NCI-H1694 treated with DMSO at 0.1 percent for 48 hours (cell line): ENCODE measurements at regions not wholly inside any gene's neighbourhood (a gene's known extent, or its start where the extent isn't known, plus 50 kb on each side); places are given as distances from the start of the nearest gene placed in this dataset.

Experiments
- DNase-seq: peaks from one replicate; lab custom pipeline; 2025; lab: John Stamatoyannopoulos, UW

- no peak for DNase-seq
Observed at GRCh38 chr12:94750864-94751263, 100.5 kb upstream of the TMCC3 start.

DNA sequence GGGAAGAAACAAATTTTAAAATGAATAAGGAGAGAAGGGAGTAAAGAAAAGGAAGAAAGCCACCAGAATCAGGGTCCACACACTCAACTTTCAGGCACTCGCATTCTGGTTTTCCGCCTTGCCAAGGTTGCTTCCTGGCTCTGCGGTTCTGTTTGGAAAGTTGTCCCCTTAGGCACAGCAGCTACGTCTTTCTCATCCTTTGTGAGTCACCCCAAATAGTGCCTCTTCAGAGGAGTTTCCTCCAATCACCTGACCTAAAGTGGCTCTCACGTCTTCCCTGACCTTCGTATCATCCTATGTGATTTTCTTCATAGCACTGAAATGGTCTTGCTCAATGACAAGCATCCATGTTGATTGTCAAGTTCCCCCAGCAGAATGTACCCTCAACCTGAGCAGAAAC is 99.5 kb upstream of the TMCC3 start:
- no peak for DNase-seq

DNA sequence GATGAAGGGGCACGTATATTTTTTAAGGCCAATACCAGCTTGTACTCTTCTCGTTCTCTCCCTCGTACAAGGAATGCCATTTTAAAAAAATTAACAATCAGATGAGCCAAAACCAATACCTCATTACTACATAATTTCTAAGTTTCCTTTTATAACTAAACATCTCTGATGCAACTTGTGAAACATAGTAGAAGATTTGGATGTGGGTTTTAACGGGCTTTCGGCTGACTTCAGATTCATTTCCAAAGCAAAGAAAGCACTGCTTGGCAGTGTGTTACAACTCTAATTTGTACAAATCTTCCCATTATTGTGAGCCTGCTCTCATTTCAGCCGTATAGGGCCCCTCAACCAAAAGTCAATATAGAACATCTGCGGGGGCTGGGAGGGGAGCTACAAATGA is 99.1 kb upstream of the TMCC3 start:
- no peak for DNase-seq

GRCh38 chr12:94748726-94749421 is 98.5 kb upstream of the TMCC3 start:
- no peak for DNase-seq

GRCh38 chr12:94745562-94745961 is 95.2 kb upstream of the TMCC3 start:
- DNase-seq = no peak

DNA sequence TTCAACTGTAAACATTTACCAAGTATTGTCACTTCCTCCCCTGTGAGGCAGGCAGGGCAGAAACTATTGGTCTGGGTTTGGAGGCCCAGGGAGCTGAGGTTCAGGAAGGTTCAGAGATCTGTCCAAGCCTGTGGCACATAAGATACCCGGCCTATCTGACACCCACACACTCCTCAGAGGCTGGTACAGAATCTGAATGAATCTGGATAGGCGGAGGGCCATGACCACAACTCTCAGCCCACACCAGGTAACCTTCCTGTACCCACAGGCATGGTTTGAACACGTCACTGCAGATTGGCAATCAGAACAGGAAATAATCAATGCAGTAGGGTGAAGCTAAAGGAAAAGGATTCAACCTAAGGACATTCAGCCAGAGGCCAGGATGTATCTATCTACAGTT is 92.8 kb upstream of the TMCC3 start:
- DNase-seq = no peak

- DNase-seq = no peak
Observed at GRCh38 chr12:94740601-94741362, 90.4 kb upstream of the TMCC3 start.

DNA sequence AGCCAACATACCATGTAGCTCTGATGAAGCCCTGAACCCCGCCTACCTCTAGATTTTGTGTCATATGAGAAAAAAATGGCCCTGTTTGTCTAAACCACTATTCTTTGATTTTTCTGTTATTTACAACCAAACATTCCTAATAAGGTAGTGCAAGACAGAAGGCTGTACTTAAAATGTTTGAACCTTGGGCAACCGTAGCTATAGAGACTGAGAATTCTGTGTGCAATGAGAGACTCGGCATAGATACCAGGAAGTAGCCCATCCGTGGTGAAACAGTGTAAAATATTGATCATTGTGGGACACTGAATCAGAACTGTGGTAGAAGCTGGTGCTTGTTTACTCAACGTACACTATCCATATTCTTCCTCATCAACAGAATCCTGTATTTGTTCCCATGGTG is 86.5 kb upstream of the TMCC3 start:
- DNase-seq = no peak

DNA sequence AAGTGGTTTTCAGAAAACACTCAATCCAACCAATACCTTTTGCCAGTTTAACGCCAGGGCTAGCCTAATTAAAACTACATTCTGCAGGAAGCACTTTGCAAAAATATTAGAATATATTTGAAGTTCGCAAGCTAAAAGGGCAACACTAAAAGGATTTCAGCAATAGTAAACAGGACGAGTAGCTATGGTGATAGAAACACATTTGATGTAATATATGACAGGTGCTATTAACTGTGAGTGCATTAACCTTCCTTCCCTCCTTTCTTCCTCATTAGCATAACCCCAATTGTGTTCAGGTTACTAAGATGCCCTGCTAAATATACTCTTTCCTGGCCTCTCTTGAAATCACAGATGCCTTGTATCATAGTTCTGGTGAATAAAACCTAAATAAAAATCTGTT is 85.6 kb upstream of the TMCC3 start:
- DNase-seq = no peak

- DNase-seq = no peak
Observed at GRCh38 chr12:94733727-94734126, 83.4 kb upstream of the TMCC3 start.

DNA sequence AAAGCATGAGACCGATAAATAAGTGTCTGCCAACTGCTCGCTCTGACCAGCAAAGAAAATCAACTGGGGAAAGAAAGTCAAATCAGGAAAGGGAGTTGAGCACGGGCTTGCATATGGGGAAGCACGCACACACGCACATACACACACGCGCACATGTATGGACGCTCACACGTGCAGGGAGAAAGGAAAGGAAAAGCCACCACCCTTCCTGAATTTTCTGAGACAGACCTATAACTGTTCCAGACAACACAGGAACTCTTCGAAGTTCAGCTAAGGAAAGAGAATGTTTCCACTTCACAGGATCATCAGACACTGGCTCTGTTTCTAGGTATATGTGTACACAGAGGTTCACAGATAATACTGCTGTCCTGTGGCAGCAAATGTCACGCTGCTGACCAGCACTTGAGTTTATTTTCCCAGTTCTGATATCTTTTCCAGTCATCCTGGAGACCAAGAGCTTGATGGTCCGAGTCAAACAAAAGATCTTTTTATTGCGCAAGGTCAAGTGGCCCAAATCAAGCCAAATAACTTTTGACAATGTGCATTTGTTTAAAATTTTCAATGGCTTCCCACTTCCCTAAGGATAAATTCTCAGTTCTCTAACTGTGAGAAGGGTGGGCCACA is 82.1 kb upstream of the TMCC3 start:
- no peak for DNase-seq

GRCh38 chr12:94731733-94732360 is 81.5 kb upstream of the TMCC3 start:
- no peak for DNase-seq

DNA sequence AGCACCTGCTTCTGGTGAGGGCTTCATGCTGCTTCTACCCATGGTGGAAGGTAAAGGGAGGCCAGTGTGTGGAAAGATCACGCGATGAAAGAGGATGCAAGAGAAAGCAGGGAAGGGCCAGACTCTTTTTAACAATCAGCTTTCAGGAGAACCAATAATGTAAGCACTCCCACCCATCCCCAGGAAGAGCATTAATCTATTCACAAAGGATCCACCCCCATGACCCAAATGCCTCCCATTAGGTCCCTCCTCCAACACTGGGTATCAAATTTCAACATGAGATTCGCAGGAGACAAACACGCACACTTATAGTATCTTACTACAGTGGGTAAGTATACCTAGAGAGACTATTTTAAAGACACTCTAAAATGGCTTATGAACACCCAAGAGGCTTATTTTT is 80.5 kb upstream of the TMCC3 start:
- DNase-seq = no peak

GRCh38 chr12:94726236-94726835 is 76.0 kb upstream of the TMCC3 start:
- DNase-seq = no peak

DNA sequence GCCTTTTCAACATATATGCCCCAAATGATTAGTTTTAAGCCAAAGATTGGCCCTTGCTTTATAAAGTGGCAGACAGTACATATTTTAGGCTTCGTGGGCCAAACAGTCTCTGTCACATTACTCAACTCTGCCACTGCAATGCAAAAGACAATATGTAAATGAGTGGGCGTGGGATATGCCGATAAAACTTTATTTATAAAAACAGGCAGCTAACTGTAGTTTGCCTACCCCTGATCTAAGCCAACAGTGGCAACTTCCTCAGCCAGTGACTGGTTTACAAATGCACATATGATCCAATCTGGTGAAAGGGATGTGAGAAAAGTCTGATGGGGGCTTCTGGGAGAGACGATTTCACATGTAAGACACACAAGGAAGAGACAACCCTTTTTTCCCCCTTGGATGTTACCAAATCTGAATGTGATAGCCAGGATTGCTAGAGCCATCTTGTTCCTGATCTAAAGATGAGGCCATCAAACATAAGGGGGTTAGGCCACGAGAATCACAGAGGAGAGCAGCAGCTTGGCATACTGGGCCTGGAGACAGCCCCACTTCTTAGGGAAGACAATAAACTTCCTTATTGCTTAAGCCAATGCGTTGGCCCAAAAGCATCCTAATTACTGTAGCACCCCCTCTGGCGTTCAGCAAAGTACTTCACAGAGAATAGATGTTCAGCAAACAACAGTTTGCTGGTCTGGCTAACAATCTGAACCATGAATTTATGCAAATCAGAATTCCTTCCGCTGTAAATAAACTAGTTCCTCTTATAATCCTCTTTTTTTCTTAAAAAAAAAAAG is 75.2 kb upstream of the TMCC3 start:
- DNase-seq = no peak

GRCh38 chr12:94722664-94723063 is 72.3 kb upstream of the TMCC3 start:
- no peak for DNase-seq

GRCh38 chr12:94721173-94721572 is 70.8 kb upstream of the TMCC3 start:
- DNase-seq = no peak

DNA sequence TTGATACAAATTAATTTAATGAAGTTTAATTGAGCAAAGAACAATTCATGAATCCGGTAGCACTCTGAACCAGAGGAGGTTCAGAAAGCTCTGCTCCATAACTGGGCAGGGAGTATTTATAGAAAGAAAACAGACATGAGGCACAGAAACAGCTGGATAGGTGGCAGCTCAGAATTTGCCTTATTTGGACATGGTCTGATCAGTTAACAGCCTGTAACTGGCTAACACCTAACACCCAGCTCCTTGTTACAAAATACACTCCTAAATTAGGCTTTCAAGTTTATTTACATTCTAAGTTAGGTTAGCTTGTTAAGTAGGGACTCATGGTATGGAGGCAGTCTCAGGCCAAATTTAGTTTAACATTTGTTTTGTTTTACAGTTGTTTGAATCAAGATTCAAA is 67.8 kb upstream of the TMCC3 start:
- no peak for DNase-seq

- no peak for DNase-seq
Observed at GRCh38 chr12:94717656-94718055, 67.3 kb upstream of the TMCC3 start.

GRCh38 chr12:94717108-94717507 is 66.8 kb upstream of the TMCC3 start:
- no peak for DNase-seq

DNA sequence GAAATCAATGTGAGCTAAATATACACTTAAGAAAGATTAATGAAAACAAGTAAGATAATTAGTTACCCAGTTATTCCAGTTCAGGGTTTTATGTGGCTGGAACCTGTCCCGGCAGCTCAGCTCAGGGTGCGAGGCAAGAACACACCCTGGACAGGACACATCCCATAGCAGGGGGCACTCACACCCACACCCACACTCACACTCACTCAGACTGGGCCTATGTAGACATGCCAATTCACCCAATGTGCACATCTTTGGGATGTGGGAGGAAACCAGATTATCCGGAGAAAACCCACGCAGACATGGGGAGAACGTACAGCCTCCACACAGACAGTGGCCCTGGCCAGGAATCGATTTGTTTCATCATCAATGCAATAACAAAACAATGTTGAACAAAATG is 66.0 kb upstream of the TMCC3 start:
- no peak for DNase-seq
